ENCODE measurements at regions not wholly inside any gene's neighbourhood (a gene's known extent, or its start where the extent isn't known, plus 50 kb on each side); places are given as distances from the start of the nearest gene placed in this dataset.
A peak's percentile ranks its signal among the peaks of the same experiment; 100 is the strongest.

GRCh38 chr15:62969442-62970089, 73.0 kb upstream of the TPM1 start:
- H3K36me3 Mint-ChIP-seq = no peaks in the 10 kb centered on the region
- DNase-seq (ENCODE audit: low spot score in 2 of 2, unreplicated experiment in 2 of 2) = no peak
- no peak for TF ChIP-seq CTCF (IDR thresholded peaks at IDR 0.05; ENCODE audit: unreplicated experiment)
- no peak overlapping the region for H3K4me3 Mint-ChIP-seq
- no peaks in the 10 kb centered on the region for H3K9me3 Mint-ChIP-seq
- H3K27ac Mint-ChIP-seq = no peak overlapping the region
- H3K27me3 Mint-ChIP-seq (ENCODE audit: low read depth) = no peaks in the 10 kb centered on the region
- H3K4me1 Mint-ChIP-seq = peaks cover 15% of the 10 kb centered on the region

- Mint-ChIP-seq H3K27me3 (ENCODE audit: low read depth) (no peaks in the 10 kb centered on the region), H3K4me1 (peaks cover 22% of the 10 kb centered on the region), H3K9me3 (no peaks in the 10 kb centered on the region), H3K4me3 (no peak overlapping the region), H3K27ac (no peak overlapping the region), H3K36me3 (no peaks in the 10 kb centered on the region)
- no peak for TF ChIP-seq CTCF (IDR thresholded peaks at IDR 0.05; ENCODE audit: unreplicated experiment)
- no peak for DNase-seq (ENCODE audit: low spot score in 2 of 2, unreplicated experiment in 2 of 2)
Measured at GRCh38 chr15:62972814-62973213, 69.7 kb upstream of the TPM1 start.

- H3K27me3 Mint-ChIP-seq (ENCODE audit: low read depth) = no peaks in the 10 kb centered on the region
- peak overlapping the region; percentile 62 for H3K27ac Mint-ChIP-seq
- no peak overlapping the region for H3K4me3 Mint-ChIP-seq
- no peak for DNase-seq (ENCODE audit: low spot score in 2 of 2, unreplicated experiment in 2 of 2)
- H3K4me1 Mint-ChIP-seq = peaks cover 40% of the 10 kb centered on the region
- TF ChIP-seq CTCF (IDR thresholded peaks at IDR 0.05; ENCODE audit: unreplicated experiment) = no peak
- H3K36me3 Mint-ChIP-seq = no peaks in the 10 kb centered on the region
- no peaks in the 10 kb centered on the region for H3K9me3 Mint-ChIP-seq
Measured at GRCh38 chr15:62975515-62975914, 67.0 kb upstream of the TPM1 start.

GRCh38 chr15:62976301-62976881, 66.2 kb upstream of the TPM1 start:
- no peak for TF ChIP-seq CTCF (IDR thresholded peaks at IDR 0.05; ENCODE audit: unreplicated experiment)
- peak overlapping the region; percentile 91 for H3K27ac Mint-ChIP-seq
- H3K4me3 Mint-ChIP-seq = no peak overlapping the region
- no peaks in the 10 kb centered on the region for H3K36me3 Mint-ChIP-seq
- no peaks in the 10 kb centered on the region for H3K27me3 Mint-ChIP-seq (ENCODE audit: low read depth)
- peaks cover 40% of the 10 kb centered on the region for H3K4me1 Mint-ChIP-seq
- H3K9me3 Mint-ChIP-seq = no peaks in the 10 kb centered on the region
- DNase-seq (ENCODE audit: low spot score in 2 of 2, unreplicated experiment in 2 of 2) = no peak

- TF ChIP-seq CTCF (IDR thresholded peaks at IDR 0.05; ENCODE audit: unreplicated experiment) = no peak
- Mint-ChIP-seq H3K9me3 (no peaks in the 10 kb centered on the region), H3K27me3 (ENCODE audit: low read depth) (no peaks in the 10 kb centered on the region), H3K4me1 (peaks cover 40% of the 10 kb centered on the region), H3K36me3 (no peaks in the 10 kb centered on the region), H3K4me3 (no peak overlapping the region), H3K27ac (peak overlapping the region; percentile 52)
- DNase-seq (ENCODE audit: low spot score in 2 of 2, unreplicated experiment in 2 of 2) = no peak
Measured at GRCh38 chr15:62977952-62978811, 64.4 kb upstream of the TPM1 start.
